ENCODE measurements at regions not wholly inside any gene's neighbourhood (a gene's known extent, or its start where the extent isn't known, plus 50 kb on each side); places are given as distances from the start of the nearest gene placed in this dataset.

DNA sequence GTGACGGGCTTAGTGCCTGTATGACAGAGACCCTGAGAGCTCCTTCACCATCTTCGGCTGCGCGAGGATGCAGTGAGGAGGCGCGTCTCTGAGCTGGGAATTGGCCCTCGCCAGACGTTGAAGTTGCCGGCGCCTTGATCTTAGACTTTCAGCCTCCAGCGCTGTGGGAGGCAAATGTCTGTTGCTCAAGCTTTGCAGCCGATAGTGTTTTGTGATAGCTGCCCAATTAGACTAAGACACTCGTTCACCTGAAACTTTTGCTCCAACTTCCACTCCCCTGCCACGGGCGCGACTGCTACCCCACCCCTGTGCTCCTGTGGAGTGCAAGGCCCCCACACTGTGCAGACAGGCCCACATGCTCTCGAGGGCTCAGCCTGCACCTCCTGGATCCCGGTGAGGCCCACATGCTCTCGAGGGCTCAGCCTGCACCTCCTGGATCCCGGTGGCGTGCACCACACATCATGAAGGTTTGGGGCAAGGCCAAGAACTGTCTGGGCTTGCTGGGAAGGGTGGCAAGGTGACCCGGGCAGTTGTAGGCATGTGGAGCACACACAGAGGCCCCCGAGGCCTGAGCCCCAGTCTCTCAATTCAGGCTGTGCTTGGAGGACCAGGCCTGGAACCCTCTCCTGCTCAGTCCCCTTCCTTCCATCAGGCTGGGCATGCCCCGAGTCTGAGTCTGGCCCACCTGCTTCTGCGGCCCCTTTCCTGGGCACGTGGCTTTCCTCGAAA lies 324.6 kb downstream of the TMEM121 start (continued):
- TF ChIP-seq, protein P1, sequence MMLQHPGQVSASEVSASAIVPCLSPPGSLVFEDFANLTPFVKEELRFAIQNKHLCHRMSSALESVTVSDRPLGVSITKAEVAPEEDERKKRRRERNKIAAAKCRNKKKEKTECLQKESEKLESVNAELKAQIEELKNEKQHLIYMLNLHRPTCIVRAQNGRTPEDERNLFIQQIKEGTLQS (IDR thresholded peaks at IDR 0.05; ENCODE audit: insufficient read depth, low read depth, low read length), result no peak
- TF ChIP-seq, protein P2, sequence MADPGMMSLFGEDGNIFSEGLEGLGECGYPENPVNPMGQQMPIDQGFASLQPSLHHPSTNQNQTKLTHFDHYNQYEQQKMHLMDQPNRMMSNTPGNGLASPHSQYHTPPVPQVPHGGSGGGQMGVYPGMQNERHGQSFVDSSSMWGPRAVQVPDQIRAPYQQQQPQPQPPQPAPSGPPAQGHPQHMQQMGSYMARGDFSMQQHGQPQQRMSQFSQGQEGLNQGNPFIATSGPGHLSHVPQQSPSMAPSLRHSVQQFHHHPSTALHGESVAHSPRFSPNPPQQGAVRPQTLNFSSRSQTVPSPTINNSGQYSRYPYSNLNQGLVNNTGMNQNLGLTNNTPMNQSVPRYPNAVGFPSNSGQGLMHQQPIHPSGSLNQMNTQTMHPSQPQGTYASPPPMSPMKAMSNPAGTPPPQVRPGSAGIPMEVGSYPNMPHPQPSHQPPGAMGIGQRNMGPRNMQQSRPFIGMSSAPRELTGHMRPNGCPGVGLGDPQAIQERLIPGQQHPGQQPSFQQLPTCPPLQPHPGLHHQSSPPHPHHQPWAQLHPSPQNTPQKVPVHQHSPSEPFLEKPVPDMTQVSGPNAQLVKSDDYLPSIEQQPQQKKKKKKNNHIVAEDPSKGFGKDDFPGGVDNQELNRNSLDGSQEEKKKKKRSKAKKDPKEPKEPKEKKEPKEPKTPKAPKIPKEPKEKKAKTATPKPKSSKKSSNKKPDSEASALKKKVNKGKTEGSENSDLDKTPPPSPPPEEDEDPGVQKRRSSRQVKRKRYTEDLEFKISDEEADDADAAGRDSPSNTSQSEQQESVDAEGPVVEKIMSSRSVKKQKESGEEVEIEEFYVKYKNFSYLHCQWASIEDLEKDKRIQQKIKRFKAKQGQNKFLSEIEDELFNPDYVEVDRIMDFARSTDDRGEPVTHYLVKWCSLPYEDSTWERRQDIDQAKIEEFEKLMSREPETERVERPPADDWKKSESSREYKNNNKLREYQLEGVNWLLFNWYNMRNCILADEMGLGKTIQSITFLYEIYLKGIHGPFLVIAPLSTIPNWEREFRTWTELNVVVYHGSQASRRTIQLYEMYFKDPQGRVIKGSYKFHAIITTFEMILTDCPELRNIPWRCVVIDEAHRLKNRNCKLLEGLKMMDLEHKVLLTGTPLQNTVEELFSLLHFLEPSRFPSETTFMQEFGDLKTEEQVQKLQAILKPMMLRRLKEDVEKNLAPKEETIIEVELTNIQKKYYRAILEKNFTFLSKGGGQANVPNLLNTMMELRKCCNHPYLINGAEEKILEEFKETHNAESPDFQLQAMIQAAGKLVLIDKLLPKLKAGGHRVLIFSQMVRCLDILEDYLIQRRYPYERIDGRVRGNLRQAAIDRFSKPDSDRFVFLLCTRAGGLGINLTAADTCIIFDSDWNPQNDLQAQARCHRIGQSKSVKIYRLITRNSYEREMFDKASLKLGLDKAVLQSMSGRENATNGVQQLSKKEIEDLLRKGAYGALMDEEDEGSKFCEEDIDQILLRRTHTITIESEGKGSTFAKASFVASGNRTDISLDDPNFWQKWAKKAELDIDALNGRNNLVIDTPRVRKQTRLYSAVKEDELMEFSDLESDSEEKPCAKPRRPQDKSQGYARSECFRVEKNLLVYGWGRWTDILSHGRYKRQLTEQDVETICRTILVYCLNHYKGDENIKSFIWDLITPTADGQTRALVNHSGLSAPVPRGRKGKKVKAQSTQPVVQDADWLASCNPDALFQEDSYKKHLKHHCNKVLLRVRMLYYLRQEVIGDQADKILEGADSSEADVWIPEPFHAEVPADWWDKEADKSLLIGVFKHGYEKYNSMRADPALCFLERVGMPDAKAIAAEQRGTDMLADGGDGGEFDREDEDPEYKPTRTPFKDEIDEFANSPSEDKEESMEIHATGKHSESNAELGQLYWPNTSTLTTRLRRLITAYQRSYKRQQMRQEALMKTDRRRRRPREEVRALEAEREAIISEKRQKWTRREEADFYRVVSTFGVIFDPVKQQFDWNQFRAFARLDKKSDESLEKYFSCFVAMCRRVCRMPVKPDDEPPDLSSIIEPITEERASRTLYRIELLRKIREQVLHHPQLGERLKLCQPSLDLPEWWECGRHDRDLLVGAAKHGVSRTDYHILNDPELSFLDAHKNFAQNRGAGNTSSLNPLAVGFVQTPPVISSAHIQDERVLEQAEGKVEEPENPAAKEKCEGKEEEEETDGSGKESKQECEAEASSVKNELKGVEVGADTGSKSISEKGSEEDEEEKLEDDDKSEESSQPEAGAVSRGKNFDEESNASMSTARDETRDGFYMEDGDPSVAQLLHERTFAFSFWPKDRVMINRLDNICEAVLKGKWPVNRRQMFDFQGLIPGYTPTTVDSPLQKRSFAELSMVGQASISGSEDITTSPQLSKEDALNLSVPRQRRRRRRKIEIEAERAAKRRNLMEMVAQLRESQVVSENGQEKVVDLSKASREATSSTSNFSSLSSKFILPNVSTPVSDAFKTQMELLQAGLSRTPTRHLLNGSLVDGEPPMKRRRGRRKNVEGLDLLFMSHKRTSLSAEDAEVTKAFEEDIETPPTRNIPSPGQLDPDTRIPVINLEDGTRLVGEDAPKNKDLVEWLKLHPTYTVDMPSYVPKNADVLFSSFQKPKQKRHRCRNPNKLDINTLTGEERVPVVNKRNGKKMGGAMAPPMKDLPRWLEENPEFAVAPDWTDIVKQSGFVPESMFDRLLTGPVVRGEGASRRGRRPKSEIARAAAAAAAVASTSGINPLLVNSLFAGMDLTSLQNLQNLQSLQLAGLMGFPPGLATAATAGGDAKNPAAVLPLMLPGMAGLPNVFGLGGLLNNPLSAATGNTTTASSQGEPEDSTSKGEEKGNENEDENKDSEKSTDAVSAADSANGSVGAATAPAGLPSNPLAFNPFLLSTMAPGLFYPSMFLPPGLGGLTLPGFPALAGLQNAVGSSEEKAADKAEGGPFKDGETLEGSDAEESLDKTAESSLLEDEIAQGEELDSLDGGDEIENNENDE (IDR thresholded peaks at IDR 0.05; ENCODE audit: insufficient replicate concordance, low read length), result no peak

Measured in H1 (cell line).